ENCODE measurements at regions not wholly inside any gene's neighbourhood (a gene's known extent, or its start where the extent isn't known, plus 50 kb on each side); places are given as distances from the start of the nearest gene placed in this dataset.

GRCh38 chr5:56492812-56493211 lies 259.7 kb upstream of the ANKRD55 start:
- DNase-seq, result no peak
- ATAC-seq, result no peak
- TF ChIP-seq CTCF (IDR thresholded peaks at IDR 0.05), result no peak
- Mint-ChIP-seq H3K4me3 (no peak overlapping the region), H3K9me3 (no peaks in the 10 kb centered on the region), H3K27me3 (no peaks in the 10 kb centered on the region), H3K4me1 (ENCODE audit: low read depth) (peaks cover 16% of the 10 kb centered on the region), H3K36me3 (ENCODE audit: low read depth) (no peaks in the 10 kb centered on the region), H3K27ac (no peak overlapping the region)
- POLR2A ChIA-PET, result no interaction called here
- intact Hi-C loops (cut with micrococcal nuclease), result no loop called here
- CTCF ChIA-PET, result no interaction called here

- DNase-seq (peak; percentile 59), ATAC-seq (peak; percentile 65)
- ChIA-PET CTCF (no interaction called here), POLR2A (no interaction called here)
- Mint-ChIP-seq H3K36me3 (ENCODE audit: low read depth) (no peaks in the 10 kb centered on the region), H3K9me3 (peaks cover 3% of the 10 kb centered on the region), H3K4me3 (no peak overlapping the region), H3K27ac (peak overlapping the region; percentile 51), H3K27me3 (no peaks in the 10 kb centered on the region), H3K4me1 (ENCODE audit: low read depth) (peaks cover 11% of the 10 kb centered on the region)
- intact Hi-C loops (cut with micrococcal nuclease), result no loop called here
- no peak for TF ChIP-seq CTCF (IDR thresholded peaks at IDR 0.05)
Observed at GRCh38 chr5:56490971-56491468, 257.9 kb upstream of the ANKRD55 start.

GRCh38 chr5:56489272-56489671 lies 256.1 kb upstream of the ANKRD55 start:
- peaks cover 3% of the 10 kb centered on the region for H3K9me3 Mint-ChIP-seq
- CTCF ChIA-PET, result no interaction called here
- H3K4me3 Mint-ChIP-seq, result no peak overlapping the region
- no peaks in the 10 kb centered on the region for H3K27me3 Mint-ChIP-seq
- no peaks in the 10 kb centered on the region for H3K36me3 Mint-ChIP-seq (ENCODE audit: low read depth)
- peaks cover 11% of the 10 kb centered on the region for H3K4me1 Mint-ChIP-seq (ENCODE audit: low read depth)
- no peak for TF ChIP-seq CTCF (IDR thresholded peaks at IDR 0.05)
- POLR2A ChIA-PET, result no interaction called here
- DNase-seq (no peak), ATAC-seq (no peak)
- intact Hi-C loops (cut with micrococcal nuclease), result no loop called here
- H3K27ac Mint-ChIP-seq, result no peak overlapping the region

GRCh38 chr5:56487528-56488115 lies 254.5 kb upstream of the ANKRD55 start:
- intact Hi-C loops (cut with micrococcal nuclease), result no loop called here
- POLR2A ChIA-PET, result no interaction called here
- H3K4me1 Mint-ChIP-seq (ENCODE audit: low read depth), result peaks cover 11% of the 10 kb centered on the region
- no peaks in the 10 kb centered on the region for H3K27me3 Mint-ChIP-seq
- no peak overlapping the region for H3K27ac Mint-ChIP-seq
- TF ChIP-seq CTCF (IDR thresholded peaks at IDR 0.05), result no peak
- H3K4me3 Mint-ChIP-seq, result no peak overlapping the region
- DNase-seq (no peak), ATAC-seq (no peak)
- H3K36me3 Mint-ChIP-seq (ENCODE audit: low read depth), result no peaks in the 10 kb centered on the region
- CTCF ChIA-PET, result no interaction called here
- peaks cover 3% of the 10 kb centered on the region for H3K9me3 Mint-ChIP-seq

- intact Hi-C loops (cut with micrococcal nuclease), result no loop called here
- TF ChIP-seq CTCF (IDR thresholded peaks at IDR 0.05), result no peak
- ATAC-seq (no peak), DNase-seq (no peak)
- Mint-ChIP-seq H3K27me3 (peaks cover 4% of the 10 kb centered on the region), H3K27ac (no peak overlapping the region), H3K4me3 (peak overlapping the region; percentile 68), H3K9me3 (peaks cover 3% of the 10 kb centered on the region), H3K4me1 (ENCODE audit: low read depth) (peaks cover 19% of the 10 kb centered on the region), H3K36me3 (ENCODE audit: low read depth) (no peaks in the 10 kb centered on the region)
- ChIA-PET POLR2A (no interaction called here), CTCF (interaction anchor here (1.6 kb wide), 1 partner anchor 356 kb away, joined by 4 read pairs; no protein-coding TSS in a partner anchor)
Observed at GRCh38 chr5:56482363-56482762, 249.2 kb upstream of the ANKRD55 start.

Data from activated CD8-positive, alpha-beta T cell treated with anti-CD3 and anti-CD28 coated beads for 36 hours (primary cell).